GM12891 (cell line): ENCODE measurements at regions not wholly inside any gene's neighbourhood (a gene's known extent, or its start where the extent isn't known, plus 50 kb on each side); places are given as distances from the start of the nearest gene placed in this dataset.

ENCODE experiments used
- POLR2A ChIP-seq: IDR thresholded peaks from 2 replicates; pipeline ENCODE4 v1.6.1; 2011; ENCODE audit warnings: low read depth, low read length, control low read depth
- POLR2AphosphoS5 ChIP-seq: IDR thresholded peaks from 2 replicates; pipeline ENCODE4 v1.6.1; 2011; ENCODE audit warnings: low read depth, low read length, control low read depth

GRCh38 chr2:200749631-200750322 is 61.9 kb upstream of the BZW1 start:
- TF ChIP-seq POLR2A (no peak), POLR2AphosphoS5 (no peak)
